DND-41 (cell line): ENCODE measurements at regions not wholly inside any gene's neighbourhood (a gene's known extent, or its start where the extent isn't known, plus 50 kb on each side); places are given as distances from the start of the nearest gene placed in this dataset.

Source experiments
- ATAC-seq: fragments of 200-7000 bp; cut with Tn5 transposase; 3 replicates; pipeline ENCODE4 v1.9.1; 2021; ENCODE audit warnings: low read depth; ENCODE audit not compliant: insufficient read depth
- DNase-seq: peaks from one replicate; pipeline ENCODE4 v3.0.0-alpha.2; 2020
- H2AFZ ChIP-seq: 2 replicates; pipeline ENCODE4 v1.6.0; 2012; ENCODE audit warnings: low read depth, low read length
- H3K27ac ChIP-seq: 2 replicates; pipeline ENCODE4 v1.5.1; 2012; ENCODE audit warnings: low read length, inconsistent platforms
- H3K27me3 ChIP-seq: fragments of 200-600 bp; sonication (generic); 2 replicates; pipeline ENCODE4 v1.6.0; 2012; ENCODE audit warnings: low read length, mild to moderate bottlenecking, inconsistent platforms; ENCODE audit not compliant: insufficient read depth, poor library complexity
- H3K36me3 ChIP-seq: 2 replicates; pipeline ENCODE4 v1.5.1; 2012; ENCODE audit warnings: low read length, inconsistent platforms; ENCODE audit not compliant: insufficient read depth
- H3K4me1 ChIP-seq: 2 replicates; pipeline ENCODE4 v1.5.1; 2012; ENCODE audit warnings: mild to moderate bottlenecking, low read length; ENCODE audit not compliant: insufficient read depth
- H3K4me2 ChIP-seq: 2 replicates; pipeline ENCODE4 v1.6.0; 2012; ENCODE audit warnings: mild to moderate bottlenecking, moderate library complexity, low read length, inconsistent platforms; ENCODE audit not compliant: insufficient read depth
- H3K4me3 ChIP-seq, 2 experiments: fragments of 200-600 bp in 1 of 2; shearing (Covaris generic) in 1 of 2; 2 replicates each; pipeline ENCODE4 v1.5.1; 2012 to 2016; ENCODE audit warnings: inconsistent platforms in 2 of 2, low read length in 2 of 2, mild to moderate bottlenecking in 2 of 2, low read depth in 1 of 2, moderate library complexity in 1 of 2
- H3K79me2 ChIP-seq: 2 replicates; pipeline ENCODE4 v1.6.0; 2012; ENCODE audit warnings: low read length, inconsistent platforms; ENCODE audit not compliant: insufficient read depth
- H3K9ac ChIP-seq: 2 replicates; pipeline ENCODE4 v1.6.0; 2012; ENCODE audit warnings: low read depth, mild to moderate bottlenecking, inconsistent platforms, low read length, moderate library complexity
- H3K9me3 ChIP-seq: 2 replicates; pipeline ENCODE4 v1.5.1; 2012; ENCODE audit warnings: low read length, moderate library complexity, mild to moderate bottlenecking, inconsistent platforms; ENCODE audit not compliant: insufficient read depth, severe bottlenecking
- H4K20me1 ChIP-seq: 2 replicates; pipeline ENCODE4 v1.6.0; 2012; ENCODE audit warnings: low read length; ENCODE audit not compliant: insufficient read depth
- CTCF ChIP-seq: IDR thresholded peaks from 2 replicates; pipeline ENCODE4 v1.5.1; 2012; ENCODE audit warnings: borderline replicate concordance, low read length, moderate library complexity, mild to moderate bottlenecking; ENCODE audit not compliant: poor library complexity, severe bottlenecking; ENCODE audit errors: extremely low read depth
- EZH2 ChIP-seq: IDR thresholded peaks from 3 replicates; pipeline ENCODE4 v1.6.1; 2012; ENCODE audit warnings: borderline replicate concordance, low read depth, mild to moderate bottlenecking, moderate library complexity, low read length, inconsistent platforms; ENCODE audit not compliant: severe bottlenecking

GRCh38 chr6:80460257-80460865 lies 353.9 kb downstream of the BCKDHB start:
- ATAC-seq = no peak

GRCh38 chr6:80457439-80457933 lies 351.0 kb downstream of the BCKDHB start:
- H3K9ac ChIP-seq = no peak overlapping the region
- no peak overlapping the region for H3K4me3 ChIP-seq
- no peak overlapping the region for H3K27ac ChIP-seq
- DNase-seq (no peak), ATAC-seq (no peak)
- H3K36me3 ChIP-seq = no peaks in the 10 kb centered on the region
- no peaks in the 10 kb centered on the region for H3K4me1 ChIP-seq
- H3K79me2 ChIP-seq = no peaks in the 10 kb centered on the region
- no peak overlapping the region for H2AFZ ChIP-seq
- TF ChIP-seq EZH2 = no peak
- TF ChIP-seq CTCF = no peak
- no peaks in the 10 kb centered on the region for H3K9me3 ChIP-seq
- H4K20me1 ChIP-seq = no peaks in the 10 kb centered on the region
- H3K4me2 ChIP-seq = no peak overlapping the region
- no peaks in the 10 kb centered on the region for H3K27me3 ChIP-seq

More at GRCh38 chr6:80460257-80460865, 353.9 kb downstream of the BCKDHB start:
- Histone ChIP-seq H3K79me2 (no peaks in the 10 kb centered on the region), H3K4me1 (no peaks in the 10 kb centered on the region), H2AFZ (no peak overlapping the region), H4K20me1 (no peaks in the 10 kb centered on the region), H3K27ac (no peak overlapping the region), H3K36me3 (no peaks in the 10 kb centered on the region), H3K4me2 (no peak overlapping the region), H3K9me3 (no peaks in the 10 kb centered on the region), H3K27me3 (no peaks in the 10 kb centered on the region), H3K4me3 (no peak overlapping the region), H3K9ac (no peak overlapping the region)
- TF ChIP-seq CTCF (no peak), EZH2 (no peak)
- no peak for DNase-seq

- no peak for DNase-seq
- Histone ChIP-seq H3K9me3 (no peaks in the 10 kb centered on the region), H3K79me2 (no peaks in the 10 kb centered on the region), H3K27ac (no peak overlapping the region), H4K20me1 (no peaks in the 10 kb centered on the region), H3K36me3 (no peaks in the 10 kb centered on the region), H2AFZ (no peak overlapping the region), H3K9ac (no peak overlapping the region), H3K4me1 (no peaks in the 10 kb centered on the region), H3K27me3 (no peaks in the 10 kb centered on the region), H3K4me2 (no peak overlapping the region), H3K4me3 (no peak overlapping the region)
- TF ChIP-seq CTCF (no peak), EZH2 (no peak)
- ATAC-seq = no peak
Measured at GRCh38 chr6:80456724-80457438, 350.4 kb downstream of the BCKDHB start.
